OCI-LY1 (cell line): ENCODE measurements at regions not wholly inside any gene's neighbourhood (a gene's known extent, or its start where the extent isn't known, plus 50 kb on each side); places are given as distances from the start of the nearest gene placed in this dataset.

Experiments
- H2AFZ ChIP-seq: fragments of 200-600 bp; sonication (generic), shearing (Covaris generic); 2 replicates; pipeline ENCODE4 v1.6.0; 2014; ENCODE audit warnings: antibody characterized with exemption, mild to moderate bottlenecking, low read length
- H3F3A ChIP-seq: fragments of 200-600 bp; sonication (generic), shearing (Covaris generic); 2 replicates; pipeline ENCODE4 v1.6.0; 2014; ENCODE audit warnings: mild to moderate bottlenecking, antibody characterized with exemption, low read length, moderate library complexity; ENCODE audit not compliant: insufficient read depth
- H3K27ac ChIP-seq: fragments of 200-600 bp; sonication (generic); 2 replicates; pipeline ENCODE4 v1.5.1; 2014; ENCODE audit warnings: low read length, mixed run types, mild to moderate bottlenecking, low read depth; ENCODE audit not compliant: poor library complexity, severe bottlenecking
- H3K27me3 ChIP-seq: fragments of 200-600 bp; sonication (generic); 2 replicates; pipeline ENCODE4 v1.6.0; 2014; ENCODE audit warnings: antibody characterized with exemption, mild to moderate bottlenecking, low read length, moderate library complexity; ENCODE audit not compliant: insufficient read depth
- H3K36me3 ChIP-seq: fragments of 200-600 bp; sonication (generic); 2 replicates; pipeline ENCODE4 v1.6.1; 2014; ENCODE audit warnings: mild to moderate bottlenecking, antibody characterized with exemption, low read length, moderate library complexity, mixed read lengths; ENCODE audit not compliant: insufficient read depth
- H3K4me1 ChIP-seq: fragments of 200-600 bp; sonication (generic); 2 replicates; pipeline ENCODE4 v1.5.1; 2014; ENCODE audit warnings: mild to moderate bottlenecking, low read length, moderate library complexity; ENCODE audit not compliant: insufficient read depth, severe bottlenecking
- H3K4me2 ChIP-seq: fragments of 200-600 bp; sonication (generic), shearing (Covaris generic); 2 replicates; pipeline ENCODE4 v1.6.1; 2014; ENCODE audit warnings: low read length
- H3K4me3 ChIP-seq: fragments of 200-600 bp; sonication (generic); 2 replicates; pipeline ENCODE4 v1.5.1; 2014; ENCODE audit warnings: low read length, low read depth, mild to moderate bottlenecking, mixed read lengths; ENCODE audit not compliant: poor library complexity, severe bottlenecking
- H3K79me2 ChIP-seq: fragments of 200-600 bp; shearing (Covaris generic); 2 replicates; pipeline ENCODE4 v1.6.1; 2016; ENCODE audit warnings: mixed run types, low read length, mixed read lengths; ENCODE audit not compliant: insufficient read depth
- H3K9ac ChIP-seq: fragments of 200-600 bp; sonication (generic), shearing (Covaris generic); 2 replicates; pipeline ENCODE4 v1.6.1; 2014; ENCODE audit warnings: mild to moderate bottlenecking, low read length, mixed read lengths
- H3K9me2 ChIP-seq: fragments of 200-600 bp; sonication (generic), shearing (Covaris generic); 2 replicates; pipeline ENCODE4 v1.6.1; 2014; ENCODE audit warnings: low read depth, mild to moderate bottlenecking, low read length, mixed read lengths
- H3K9me3 ChIP-seq: fragments of 200-600 bp; shearing (Covaris generic); 2 replicates; pipeline ENCODE4 v1.6.1; 2014; ENCODE audit warnings: low read length, mixed read lengths
- H4K20me1 ChIP-seq: fragments of 200-600 bp; sonication (generic), shearing (Covaris generic); 2 replicates; pipeline ENCODE4 v1.6.0; 2016; ENCODE audit warnings: mild to moderate bottlenecking, low read length; ENCODE audit not compliant: insufficient read depth
- CTCF ChIP-seq: fragments of 200-600 bp; sonication (generic), shearing (Covaris generic); IDR thresholded peaks from 2 replicates; pipeline ENCODE4 v1.5.1; 2017; ENCODE audit warnings: mild to moderate bottlenecking, antibody characterized with exemption, low read length, moderate library complexity, mixed read lengths
- EZH2 ChIP-seq: fragments of 200-600 bp; sonication (generic), shearing (Covaris generic); IDR thresholded peaks from 2 replicates; pipeline ENCODE4 v1.8.0; 2017; ENCODE audit warnings: borderline replicate concordance, mixed run types, mild to moderate bottlenecking, antibody characterized with exemption, low read length, moderate library complexity, mixed read lengths

GRCh38 chr10:104559935-104560334 is 81.2 kb upstream of the SORCS3 start:
- Histone ChIP-seq H3K27ac (no peak overlapping the region), H3K9ac (no peak overlapping the region), H3K4me3 (no peak overlapping the region), H3K4me2 (no peak overlapping the region), H3K9me2 (no peaks in the 10 kb centered on the region), H3F3A (no peaks in the 10 kb centered on the region), H3K4me1 (no peaks in the 10 kb centered on the region), H3K27me3 (no peaks in the 10 kb centered on the region), H3K9me3 (no peaks in the 10 kb centered on the region), H3K36me3 (no peaks in the 10 kb centered on the region), H4K20me1 (no peaks in the 10 kb centered on the region), H3K79me2 (no peaks in the 10 kb centered on the region), H2AFZ (no peak overlapping the region)
- no peak for TF ChIP-seq EZH2
- TF ChIP-seq CTCF: no peak

GRCh38 chr10:104563051-104563450 is 78.0 kb upstream of the SORCS3 start:
- H3K4me2 ChIP-seq: no peak overlapping the region

GRCh38 chr10:104563548-104563947 is 77.5 kb upstream of the SORCS3 start:
- Histone ChIP-seq H3K9me3 (no peaks in the 10 kb centered on the region), H3K9me2 (no peaks in the 10 kb centered on the region), H3K79me2 (no peaks in the 10 kb centered on the region), H3K27me3 (no peaks in the 10 kb centered on the region), H3K36me3 (no peaks in the 10 kb centered on the region), H2AFZ (no peak overlapping the region), H4K20me1 (no peaks in the 10 kb centered on the region), H3K9ac (no peak overlapping the region), H3K27ac (no peak overlapping the region), H3K4me1 (no peaks in the 10 kb centered on the region), H3K4me3 (no peak overlapping the region), H3K4me2 (no peak overlapping the region), H3F3A (no peaks in the 10 kb centered on the region)
- TF ChIP-seq CTCF (no peak), EZH2 (no peak)

More at GRCh38 chr10:104563051-104563450, 78.0 kb upstream of the SORCS3 start:
- Histone ChIP-seq H3K9ac (no peak overlapping the region), H3K79me2 (no peaks in the 10 kb centered on the region), H3K27ac (no peak overlapping the region), H4K20me1 (no peaks in the 10 kb centered on the region), H3K9me2 (no peaks in the 10 kb centered on the region), H3K4me1 (no peaks in the 10 kb centered on the region), H3K4me3 (no peak overlapping the region), H3F3A (no peaks in the 10 kb centered on the region), H2AFZ (no peak overlapping the region), H3K36me3 (no peaks in the 10 kb centered on the region), H3K27me3 (no peaks in the 10 kb centered on the region), H3K9me3 (no peaks in the 10 kb centered on the region)
- TF ChIP-seq EZH2 (no peak), CTCF (no peak)
